ENCODE measurements at regions not wholly inside any gene's neighbourhood (a gene's known extent, or its start where the extent isn't known, plus 50 kb on each side); places are given as distances from the start of the nearest gene placed in this dataset.

DNA sequence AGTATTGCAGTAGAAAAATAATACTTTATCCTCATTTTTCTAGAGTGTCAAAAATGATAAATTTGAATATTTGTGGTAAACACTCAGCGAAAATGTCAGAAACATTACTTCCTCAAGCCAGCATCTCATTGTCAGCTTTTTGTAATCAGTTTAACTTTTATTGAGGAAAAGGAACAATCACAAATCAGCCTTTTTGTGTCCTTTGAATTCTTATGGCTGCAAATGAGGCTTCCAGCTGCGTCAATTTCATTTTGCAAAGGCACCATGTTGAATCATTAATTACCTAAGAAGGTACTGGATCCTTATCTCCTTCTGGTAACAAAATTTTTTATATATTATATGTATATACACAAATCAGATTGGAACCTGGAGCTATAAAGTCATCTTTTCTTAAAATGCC is 442.6 kb upstream of the CPEB2 start:
- Histone ChIP-seq H4K20me1 (ENCODE audit: control insufficient read depth, insufficient read depth, low read depth, low read length) (no peaks in the 10 kb centered on the region), H3K9me2 (replicated peaks; ENCODE audit: control insufficient read depth, low read length) (no peaks in the 10 kb centered on the region), H3K36me3 (ENCODE audit: control insufficient read depth, low read length) (no peaks in the 10 kb centered on the region), H3K9me3 (ENCODE audit: control insufficient read depth, insufficient read depth, low read length) (no peaks in the 10 kb centered on the region), H3K4me2 (ENCODE audit: low read length) (no peak overlapping the region), H3K27me3 (ENCODE audit: control insufficient read depth, low read length) (no peaks in the 10 kb centered on the region), H3K27ac (ENCODE audit: low read depth, low read length) (no peak overlapping the region), H3K79me2 (ENCODE audit: control insufficient read depth, low read length) (no peaks in the 10 kb centered on the region), H3K4me3 (ENCODE audit: low read length) (no peak overlapping the region), H3K4me1 (ENCODE audit: control insufficient read depth, low read length) (no peaks in the 10 kb centered on the region), H3F3A (ENCODE audit: control insufficient read depth, insufficient read depth) (no peaks in the 10 kb centered on the region)
- TF ChIP-seq EZH2phosphoT487 (IDR thresholded peaks at IDR 0.05; ENCODE audit: borderline replicate concordance, low read length): no peak
- no peak for TF ChIP-seq CTCF (IDR thresholded peaks at IDR 0.05; ENCODE audit: low read depth, low read length, poor library complexity, severe bottlenecking)

- H3F3A ChIP-seq (ENCODE audit: control insufficient read depth, insufficient read depth): no peaks in the 10 kb centered on the region
- no peaks in the 10 kb centered on the region for H3K9me2 ChIP-seq (replicated peaks; ENCODE audit: control insufficient read depth, low read length)
These were observed 441.7 kb upstream of the CPEB2 start for GRCh38 chr4:14560577-14560976.

GRCh38 chr4:14562901-14563300 is 439.4 kb upstream of the CPEB2 start:
- no peak overlapping the region for H3K4me2 ChIP-seq (ENCODE audit: low read length)
- H3K9me3 ChIP-seq (ENCODE audit: control insufficient read depth, insufficient read depth, low read length): no peaks in the 10 kb centered on the region
- no peak for TF ChIP-seq CTCF (IDR thresholded peaks at IDR 0.05; ENCODE audit: low read depth, low read length, poor library complexity, severe bottlenecking)
- no peak for TF ChIP-seq EZH2phosphoT487 (IDR thresholded peaks at IDR 0.05; ENCODE audit: borderline replicate concordance, low read length)
- H3K27me3 ChIP-seq (ENCODE audit: control insufficient read depth, low read length): no peaks in the 10 kb centered on the region
- no peaks in the 10 kb centered on the region for H3K9me2 ChIP-seq (replicated peaks; ENCODE audit: control insufficient read depth, low read length)
- no peak overlapping the region for H3K4me3 ChIP-seq (ENCODE audit: low read length)
- H3F3A ChIP-seq (ENCODE audit: control insufficient read depth, insufficient read depth): no peaks in the 10 kb centered on the region
- no peaks in the 10 kb centered on the region for H3K79me2 ChIP-seq (ENCODE audit: control insufficient read depth, low read length)
- no peaks in the 10 kb centered on the region for H4K20me1 ChIP-seq (ENCODE audit: control insufficient read depth, insufficient read depth, low read depth, low read length)
- no peaks in the 10 kb centered on the region for H3K36me3 ChIP-seq (ENCODE audit: control insufficient read depth, low read length)
- no peaks in the 10 kb centered on the region for H3K4me1 ChIP-seq (ENCODE audit: control insufficient read depth, low read length)
- H3K27ac ChIP-seq (ENCODE audit: low read depth, low read length): no peak overlapping the region

More at GRCh38 chr4:14560577-14560976, 441.7 kb upstream of the CPEB2 start:
- H4K20me1 ChIP-seq (ENCODE audit: control insufficient read depth, insufficient read depth, low read depth, low read length): no peaks in the 10 kb centered on the region
- no peak overlapping the region for H3K27ac ChIP-seq (ENCODE audit: low read depth, low read length)
- H3K79me2 ChIP-seq (ENCODE audit: control insufficient read depth, low read length): no peaks in the 10 kb centered on the region
- H3K9me3 ChIP-seq (ENCODE audit: control insufficient read depth, insufficient read depth, low read length): no peaks in the 10 kb centered on the region
- no peak overlapping the region for H3K4me3 ChIP-seq (ENCODE audit: low read length)
- no peak overlapping the region for H3K4me2 ChIP-seq (ENCODE audit: low read length)
- no peaks in the 10 kb centered on the region for H3K4me1 ChIP-seq (ENCODE audit: control insufficient read depth, low read length)
- H3K27me3 ChIP-seq (ENCODE audit: control insufficient read depth, low read length): no peaks in the 10 kb centered on the region
- no peaks in the 10 kb centered on the region for H3K36me3 ChIP-seq (ENCODE audit: control insufficient read depth, low read length)
- TF ChIP-seq CTCF (IDR thresholded peaks at IDR 0.05; ENCODE audit: low read depth, low read length, poor library complexity, severe bottlenecking) (no peak), EZH2phosphoT487 (IDR thresholded peaks at IDR 0.05; ENCODE audit: borderline replicate concordance, low read length) (no peak)

GRCh38 chr4:14564281-14564680 is 438.0 kb upstream of the CPEB2 start:
- Histone ChIP-seq H3K27me3 (ENCODE audit: control insufficient read depth, low read length) (no peaks in the 10 kb centered on the region), H3F3A (ENCODE audit: control insufficient read depth, insufficient read depth) (no peaks in the 10 kb centered on the region), H3K4me3 (ENCODE audit: low read length) (no peak overlapping the region), H3K9me3 (ENCODE audit: control insufficient read depth, insufficient read depth, low read length) (no peaks in the 10 kb centered on the region), H3K9me2 (replicated peaks; ENCODE audit: control insufficient read depth, low read length) (no peaks in the 10 kb centered on the region), H3K79me2 (ENCODE audit: control insufficient read depth, low read length) (no peaks in the 10 kb centered on the region), H3K36me3 (ENCODE audit: control insufficient read depth, low read length) (no peaks in the 10 kb centered on the region), H3K4me1 (ENCODE audit: control insufficient read depth, low read length) (no peaks in the 10 kb centered on the region), H3K27ac (ENCODE audit: low read depth, low read length) (no peak overlapping the region), H3K4me2 (ENCODE audit: low read length) (no peak overlapping the region), H4K20me1 (ENCODE audit: control insufficient read depth, insufficient read depth, low read depth, low read length) (no peaks in the 10 kb centered on the region)
- TF ChIP-seq EZH2phosphoT487 (IDR thresholded peaks at IDR 0.05; ENCODE audit: borderline replicate concordance, low read length) (no peak), CTCF (IDR thresholded peaks at IDR 0.05; ENCODE audit: low read depth, low read length, poor library complexity, severe bottlenecking) (no peak)

All from DOHH2 (cell line).